Activated CD8-positive, alpha-beta memory T cell treated with anti-CD3 and anti-CD28 coated beads for 1 hour (primary cell): ENCODE measurements at regions not wholly inside any gene's neighbourhood (a gene's known extent, or its start where the extent isn't known, plus 50 kb on each side); places are given as distances from the start of the nearest gene placed in this dataset.
"Not testable (repeated sequence)": the region's sequence is repeated elsewhere in the genome, so short reads cannot be mapped to it uniquely, and the experiment has no call there.

Experiments used
- DNase-seq, 2 donors: peaks; one replicate each; pipeline ENCODE4 v3.0.0-alpha.2; 2020; ENCODE audit warnings: low read depth in 1 of 2; ENCODE audit errors: extremely low read depth in 1 of 2

GRCh38 chr5:109989161-109989560 is 299.4 kb downstream of the MAN2A1 start:
- no peak for DNase-seq

DNA sequence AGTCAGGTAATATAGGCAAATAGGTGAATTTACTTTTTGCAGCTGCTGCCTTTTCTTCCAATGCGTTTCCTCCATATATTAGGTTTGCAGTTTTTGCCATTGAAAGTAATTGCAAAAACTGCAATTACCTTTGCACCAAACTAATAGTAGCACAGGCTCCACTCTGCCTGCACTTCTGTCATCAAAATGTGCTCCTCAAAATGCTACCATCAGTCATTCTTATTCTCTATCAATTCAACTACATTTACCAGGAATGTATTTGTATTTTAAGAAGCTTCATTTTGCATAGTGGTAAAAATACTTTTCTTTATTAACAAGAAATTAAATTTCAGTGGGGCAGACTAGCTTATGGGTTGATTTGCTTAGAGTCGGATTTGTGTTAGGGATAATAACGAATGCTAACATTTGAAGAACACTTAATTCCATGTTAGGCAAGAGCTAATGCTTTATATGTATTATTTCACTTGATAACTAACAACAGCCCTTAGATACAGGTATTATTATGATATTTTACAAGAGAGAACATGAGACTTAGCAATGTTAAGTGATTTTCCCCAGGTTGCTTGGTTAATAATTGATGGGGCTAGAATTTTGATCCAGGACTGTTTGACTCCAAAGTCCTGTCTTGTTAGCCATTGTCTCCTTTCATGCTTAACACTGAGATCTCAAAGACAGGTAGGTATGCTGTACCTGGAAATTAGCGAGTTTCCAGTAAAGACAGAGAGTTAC is 300.4 kb downstream of the MAN2A1 start:
- no peak for DNase-seq

- no peak for DNase-seq
These were observed 301.1 kb downstream of the MAN2A1 start for GRCh38 chr5:109990723-109991359.

DNA sequence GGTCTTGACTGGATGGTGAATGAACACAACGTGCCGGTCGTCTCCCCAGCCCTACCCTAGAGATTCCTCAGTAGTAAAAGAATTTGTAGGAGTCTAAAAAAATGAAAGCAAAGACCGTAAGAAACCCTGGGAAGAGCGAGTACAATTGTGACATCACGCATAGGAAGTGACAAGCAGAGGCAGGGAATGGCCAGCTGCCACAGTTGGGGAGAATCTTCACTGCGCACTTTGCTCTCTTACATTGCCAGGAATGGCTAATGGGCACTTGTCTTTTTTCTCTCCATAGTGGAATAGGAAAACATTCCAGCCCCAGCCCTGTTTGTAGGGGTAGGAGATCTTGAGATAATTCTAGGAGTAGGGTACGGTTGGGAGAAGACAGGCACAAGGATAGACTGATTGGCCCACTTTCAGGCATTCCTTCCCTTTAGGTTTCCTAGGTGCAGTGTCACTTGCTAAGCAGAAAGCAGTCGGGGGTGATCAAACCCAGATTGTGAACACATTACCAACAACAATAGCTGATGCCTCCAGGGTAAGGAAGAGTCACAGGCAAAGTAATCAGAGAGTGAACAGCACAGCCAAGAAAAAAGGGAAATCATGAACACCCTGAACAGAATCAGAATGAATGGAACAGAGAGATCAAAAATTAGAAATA is 302.7 kb downstream of the MAN2A1 start:
- DNase-seq = no peak

DNA sequence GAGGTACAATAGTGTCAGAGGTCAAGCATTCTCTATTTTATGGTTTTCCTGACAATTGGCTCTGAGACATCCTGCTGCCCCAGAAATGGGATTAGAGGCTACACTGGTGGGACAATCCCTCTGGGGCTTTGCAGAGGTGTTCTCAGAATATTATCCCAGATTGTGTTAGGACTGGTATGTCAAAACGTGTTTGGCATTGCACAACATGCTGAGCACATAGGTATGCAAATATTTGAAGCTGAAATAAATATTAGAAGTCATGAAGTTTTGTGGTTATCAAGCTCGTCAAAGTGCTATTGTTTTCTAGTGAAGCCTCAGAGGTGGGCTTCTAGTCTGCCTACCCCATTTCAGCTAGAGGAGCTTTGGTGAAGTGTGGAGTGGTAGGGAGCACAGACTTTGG is 304.4 kb downstream of the MAN2A1 start:
- no peak for DNase-seq

DNA sequence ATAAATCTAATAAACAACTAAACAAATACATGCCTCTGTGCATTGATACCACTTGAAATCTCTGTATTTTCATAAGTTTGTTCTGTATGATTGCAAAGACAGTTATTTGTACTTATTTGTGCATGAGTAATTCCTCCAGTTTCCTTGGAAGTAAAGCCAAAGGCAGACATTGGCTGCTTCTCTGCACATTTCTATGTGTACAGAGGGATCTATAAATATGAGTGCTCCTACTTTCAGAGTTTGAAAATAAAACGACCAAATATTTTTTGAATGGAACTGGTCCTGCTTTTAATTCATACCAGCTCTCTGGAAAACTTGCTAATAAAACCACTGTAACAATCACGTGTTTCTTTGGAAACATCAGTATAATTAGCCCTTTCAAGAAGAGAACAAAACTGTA is 306.5 kb downstream of the MAN2A1 start:
- no peak for DNase-seq

- no peak for DNase-seq
These were observed 307.4 kb downstream of the MAN2A1 start for GRCh38 chr5:109997161-109997560.

DNA sequence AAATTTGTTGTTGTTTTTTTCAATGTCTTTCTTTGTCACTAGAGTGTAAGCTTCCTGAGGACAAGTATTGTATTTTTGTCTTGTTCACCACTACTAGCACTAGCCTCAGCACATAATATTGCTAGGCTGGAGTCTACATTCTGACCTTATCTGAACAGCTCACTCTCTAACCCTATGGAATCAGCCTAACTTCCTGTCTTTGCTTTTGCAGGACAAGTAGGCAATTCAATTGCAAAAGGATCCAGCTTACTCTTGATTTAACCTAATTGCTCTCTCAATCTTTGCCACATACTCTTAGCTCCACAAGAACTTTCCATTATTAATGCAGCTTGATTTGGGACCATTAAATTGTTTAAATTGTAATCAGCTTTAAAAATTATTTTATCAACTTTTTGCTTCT is 308.5 kb downstream of the MAN2A1 start:
- no peak for DNase-seq

DNA sequence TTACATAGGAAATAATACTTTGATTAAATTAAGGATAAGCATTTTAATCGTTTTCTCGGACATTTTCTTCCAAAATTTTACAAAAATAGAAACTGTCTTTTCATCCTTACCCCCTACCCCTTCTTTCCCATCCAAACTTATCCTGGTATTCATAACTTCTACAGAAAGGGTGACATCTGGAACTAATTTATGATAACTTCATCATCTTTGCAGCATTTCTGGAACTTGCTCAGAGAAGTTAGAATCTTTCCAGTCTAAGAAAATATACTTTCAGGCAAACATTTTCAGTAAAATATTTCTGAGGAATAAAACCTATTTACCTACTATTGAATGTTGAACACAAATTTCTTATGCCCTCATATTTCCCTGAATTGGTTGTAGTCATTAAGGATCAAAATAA is 309.0 kb downstream of the MAN2A1 start:
- no peak for DNase-seq

- DNase-seq = no peak
These were observed 311.9 kb downstream of the MAN2A1 start for GRCh38 chr5:110001648-110002047.

- no peak for DNase-seq
These were observed 312.9 kb downstream of the MAN2A1 start for GRCh38 chr5:110002652-110003051.

DNA sequence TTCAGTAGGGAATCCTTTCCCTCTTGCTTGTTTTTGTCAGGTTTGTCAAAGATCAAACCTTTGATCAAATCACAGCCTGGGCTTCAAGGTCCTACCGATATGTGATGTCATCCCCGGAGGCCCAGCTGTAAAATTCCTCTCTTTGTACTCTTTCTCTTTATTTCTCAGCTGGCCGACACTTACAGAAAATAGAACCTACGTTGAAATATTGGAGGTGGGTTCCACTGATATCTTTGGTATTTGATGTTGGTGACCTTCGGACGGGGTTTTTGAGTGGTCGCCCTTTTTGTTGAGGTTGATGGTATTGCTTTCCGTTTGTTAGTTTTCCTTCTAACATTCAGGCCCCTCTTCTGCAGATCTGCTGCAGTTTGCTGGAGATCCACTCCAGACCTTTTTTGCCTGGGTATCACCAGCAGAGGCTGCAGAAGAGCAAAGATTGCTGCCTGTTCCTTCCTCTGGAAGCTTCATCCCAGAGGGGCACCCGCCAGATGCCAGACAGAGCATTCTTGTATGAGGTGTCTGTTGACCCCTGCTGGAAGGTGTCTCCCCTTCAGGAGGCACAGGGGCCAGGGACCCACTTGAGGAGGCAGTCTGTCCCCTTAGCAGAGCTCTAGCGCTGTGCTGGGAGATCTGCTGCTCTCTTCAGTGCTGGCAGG is 316.3 kb downstream of the MAN2A1 start:
- DNase-seq = not testable (repeated sequence)

DNA sequence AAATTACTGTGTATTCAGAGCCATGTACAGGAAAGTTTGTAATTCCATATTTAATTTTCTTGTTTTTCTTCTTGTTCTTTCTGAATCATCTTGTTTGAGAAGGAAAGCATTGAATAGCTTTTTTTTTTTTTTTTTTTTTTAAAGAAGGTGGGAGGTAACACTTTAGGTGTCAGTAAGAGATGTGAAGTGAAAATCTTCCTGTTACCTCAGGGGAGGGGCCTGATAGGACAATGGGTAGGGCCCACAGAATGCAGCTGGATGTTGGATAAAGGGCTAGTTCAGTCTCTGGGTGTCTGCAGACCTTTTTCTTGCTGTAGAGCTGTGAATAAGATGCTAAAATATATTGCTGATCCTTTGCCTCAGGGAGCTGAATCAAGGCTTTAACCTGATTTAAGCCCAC is 317.4 kb downstream of the MAN2A1 start:
- DNase-seq = no peak

- no peak for DNase-seq
These were observed 318.4 kb downstream of the MAN2A1 start for GRCh38 chr5:110008131-110008530.

DNA sequence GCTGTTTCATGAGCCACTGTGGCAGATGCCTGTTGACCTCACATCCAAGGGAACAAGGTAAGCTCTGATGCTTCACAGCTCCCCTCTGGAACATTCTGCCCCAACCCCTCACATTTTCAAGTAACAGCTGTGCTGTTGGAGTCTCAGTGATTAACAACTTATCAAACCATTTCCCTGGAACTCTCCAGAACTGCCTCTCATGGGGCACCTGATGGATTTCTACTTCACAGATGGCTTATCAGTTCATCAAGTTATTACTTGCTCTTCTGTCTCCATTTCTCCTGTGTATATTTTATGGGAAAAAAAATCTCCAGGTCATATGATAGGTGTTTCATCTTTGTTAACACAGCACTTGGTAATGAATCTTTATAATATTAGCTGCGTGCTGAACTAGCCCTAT is 322.4 kb downstream of the MAN2A1 start:
- DNase-seq = no peak

- DNase-seq = no peak
These were observed 323.3 kb downstream of the MAN2A1 start for GRCh38 chr5:110013017-110013416.

DNA sequence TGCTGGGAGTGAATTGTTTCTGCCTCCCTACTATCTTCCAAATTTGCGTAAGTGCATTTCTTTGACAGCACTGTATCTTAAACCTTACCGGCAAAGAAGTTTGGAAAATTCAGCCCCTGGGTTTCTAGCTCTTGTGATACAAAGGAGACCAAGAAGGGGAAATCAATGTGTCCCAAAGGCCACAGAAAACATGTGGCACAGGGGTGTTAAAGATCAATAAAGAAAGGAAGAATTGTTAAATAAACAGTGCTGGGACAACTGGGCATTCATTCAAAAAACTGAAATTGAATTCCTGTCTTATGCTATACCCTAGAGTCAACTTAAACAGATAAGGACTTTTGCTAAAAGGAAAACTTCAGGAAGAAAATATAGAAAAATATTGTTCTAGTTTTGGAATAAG is 328.1 kb downstream of the MAN2A1 start:
- no peak for DNase-seq

GRCh38 chr5:110018509-110018908 is 328.8 kb downstream of the MAN2A1 start:
- DNase-seq = no peak

DNA sequence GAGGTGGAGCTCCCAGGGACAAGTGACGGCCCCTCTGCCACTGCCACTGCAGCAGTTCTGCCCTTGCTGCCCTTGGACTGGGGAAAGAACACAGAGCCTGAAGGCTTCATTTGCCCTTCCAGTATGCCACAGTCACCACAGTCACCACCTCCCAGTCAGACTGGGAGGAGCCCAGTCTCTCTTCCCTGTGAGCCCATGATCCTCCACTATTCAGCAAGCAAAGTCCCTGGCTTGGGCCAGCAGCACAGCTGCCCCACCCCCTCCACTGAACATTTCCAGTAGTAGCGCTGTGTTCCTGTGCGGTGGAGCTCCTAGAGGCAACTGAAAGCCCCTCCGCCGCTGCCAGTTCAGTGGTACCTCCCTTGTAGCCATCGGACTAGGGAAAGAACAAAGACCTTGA is 329.4 kb downstream of the MAN2A1 start:
- DNase-seq = no peak

DNA sequence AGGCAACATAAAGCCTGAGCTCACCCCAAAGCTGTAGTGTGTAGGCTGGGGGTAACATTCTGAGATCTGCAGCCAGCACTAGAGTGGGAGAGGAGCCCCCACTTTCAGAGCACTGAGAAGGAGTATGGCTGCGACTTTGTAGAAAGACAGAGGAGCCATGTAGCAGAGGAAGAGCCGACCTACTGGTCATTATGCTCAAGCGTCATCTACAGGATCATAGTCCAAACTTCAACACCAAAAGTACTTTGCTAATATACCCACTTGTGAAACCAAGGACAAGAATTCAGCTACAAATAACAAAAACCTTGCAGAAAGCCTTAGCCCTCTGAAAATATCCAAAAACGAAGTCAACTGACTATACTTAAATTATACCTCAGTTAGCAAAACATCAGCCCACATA is 330.1 kb downstream of the MAN2A1 start:
- no peak for DNase-seq

GRCh38 chr5:110021251-110021650 is 331.5 kb downstream of the MAN2A1 start:
- DNase-seq = no peak

- no peak for DNase-seq
These were observed 335.4 kb downstream of the MAN2A1 start for GRCh38 chr5:110025160-110025559.
